GM12878 (cell line): ENCODE measurements at regions not wholly inside any gene's neighbourhood (a gene's known extent, or its start where the extent isn't known, plus 50 kb on each side); places are given as distances from the start of the nearest gene placed in this dataset.

Source experiments
- ATAC-seq: fragments of 200-7000 bp; cut with Tn5 transposase; 3 replicates; pipeline ENCODE4 v1.9.1; 2020; ENCODE audit warnings: mild to moderate bottlenecking, moderate library complexity
- BruUV-seq: library from RNA; stranded (reverse); fragments of 400-500 nt; replicated peaks from 2 replicates; lab custom pipeline; 2021; lab: Mats Ljungman, UMichigan
- CTCF ChIA-PET: fragments of 300-600 bp; sonication (Branson Sonifier 250); formaldehyde crosslinking; extraction: SDS; loops from one replicate; lab custom pipeline; 2021; ENCODE audit warnings: inconsistent platforms; lab: Yijun Ruan, JAX
- POLR2A ChIA-PET: fragments of 350-600 bp; formaldehyde crosslinking; extraction: SDS; loops from one replicate; lab custom pipeline; 2021; ENCODE audit warnings: inconsistent platforms; lab: Charles Lee
- RAD21 ChIA-PET: fragments of 300-600 bp; sonication (Branson Sonifier 250); formaldehyde crosslinking; loops from one replicate; lab custom pipeline; 2023; ENCODE audit warnings: antibody characterized with exemption; ENCODE audit not compliant: unreplicated experiment; lab: Charles Lee
- SMC1A ChIA-PET: fragments of 300-600 bp; sonication (Branson Sonifier 250); formaldehyde crosslinking; loops from one replicate; lab custom pipeline; 2023; ENCODE audit not compliant: unreplicated experiment, uncharacterized antibody; lab: Charles Lee
- DNase-seq: peaks from one replicate; pipeline ENCODE4 v3.0.0-alpha.2; 2011; ENCODE audit warnings: low read depth, low spot score
- FAIRE-seq: peaks from 3 replicates; lab custom pipeline; 2011; peaks lifted over from hg19 to GRCh38; lab: Jason Lieb, UNC
- H2AFZ ChIP-seq: 2 replicates; pipeline ENCODE4 v1.6.0; 2011; ENCODE audit warnings: low read depth, low read length, control low read depth; ENCODE audit not compliant: control insufficient read depth
- H3K27ac ChIP-seq: 2 replicates; pipeline ENCODE4 v1.5.1; 2011; ENCODE audit warnings: control low read depth; ENCODE audit not compliant: control insufficient read depth, insufficient read depth
- H3K27me3 ChIP-seq, 2 experiments: replicated peaks in 1 of 2; 2 replicates each; pipeline versions ENCODE4 v1.6.0 to v1.6.1; 2011; ENCODE audit warnings: low read length in 1 of 2; ENCODE audit not compliant: control insufficient read depth in 2 of 2, insufficient read depth in 2 of 2
- H3K36me3 ChIP-seq, 2 experiments: 2 replicates each; pipeline ENCODE4 v1.5.1; 2011; ENCODE audit warnings: low read length in 1 of 2; ENCODE audit not compliant: control insufficient read depth in 2 of 2, insufficient read depth in 2 of 2
- H3K4me1 ChIP-seq: 2 replicates; pipeline ENCODE4 v1.6.1; 2011; ENCODE audit warnings: mild to moderate bottlenecking, low read length, moderate library complexity, mixed read lengths; ENCODE audit not compliant: control insufficient read depth, insufficient read depth
- H3K4me2 ChIP-seq: 2 replicates; pipeline ENCODE4 v1.6.0; 2011; ENCODE audit warnings: control low read depth; ENCODE audit not compliant: control insufficient read depth, insufficient read depth
- H3K4me3 ChIP-seq: fragments of 200-600 bp; sonication (generic); 2 replicates; pipeline ENCODE4 v1.5.1; 2016
- H3K79me2 ChIP-seq: 2 replicates; pipeline ENCODE4 v1.6.0; 2011; ENCODE audit warnings: low read length; ENCODE audit not compliant: control insufficient read depth, insufficient read depth
- H3K9ac ChIP-seq: 2 replicates; pipeline ENCODE4 v1.8.0; 2011; ENCODE audit warnings: low read length, control low read depth, mixed read lengths; ENCODE audit not compliant: control insufficient read depth, insufficient read depth
- H3K9me3 ChIP-seq: replicated peaks from 3 replicates; pipeline ENCODE4 v1.5.1; 2011; ENCODE audit warnings: mild to moderate bottlenecking, low read length; ENCODE audit not compliant: control insufficient read depth, insufficient read depth
- H4K20me1 ChIP-seq: 2 replicates; pipeline ENCODE4 v1.6.0; 2011; ENCODE audit not compliant: control insufficient read depth, insufficient read depth
- CBX3 ChIP-seq: fragments of 200-600 bp; sonication (generic); IDR thresholded peaks from 2 replicates; pipeline ENCODE4 v1.6.1; 2016; ENCODE audit warnings: low read depth, borderline replicate concordance
- CREB1 ChIP-seq: IDR thresholded peaks from 2 replicates; pipeline ENCODE4 v1.6.1; 2012; ENCODE audit warnings: low read depth, mild to moderate bottlenecking, inconsistent platforms
- IKZF1 ChIP-seq: fragments of 450-650 bp; conservative IDR thresholded peaks from 2 replicates; pipeline ENCODE4 v1.6.1; 2017; ENCODE audit warnings: antibody characterized with exemption, mild to moderate bottlenecking
- KAT2A ChIP-seq: conservative IDR thresholded peaks from 2 replicates; pipeline ENCODE4 v1.6.1; 2011; ENCODE audit warnings: low read depth, low read length; ENCODE audit not compliant: control insufficient read depth
- NFXL1 ChIP-seq: fragments of 450-650 bp; IDR thresholded peaks from 2 replicates; pipeline ENCODE4 v1.6.1; 2017; ENCODE audit warnings: antibody characterized with exemption, mild to moderate bottlenecking, borderline replicate concordance
- NR2C2 ChIP-seq: IDR thresholded peaks from 2 replicates; pipeline ENCODE4 v1.6.1; 2011; ENCODE audit warnings: borderline replicate concordance, low read depth; ENCODE audit not compliant: control insufficient read depth, insufficient read length
- PKNOX1 ChIP-seq: fragments of 450-650 bp; IDR thresholded peaks from 2 replicates; pipeline ENCODE4 v1.6.1; 2016; ENCODE audit warnings: mild to moderate bottlenecking
- POLR2A ChIP-seq: IDR thresholded peaks from 2 replicates; pipeline ENCODE4 v1.6.1; 2011; ENCODE audit warnings: low read depth, mild to moderate bottlenecking, low read length
- SP1 ChIP-seq: IDR thresholded peaks from one replicate; pipeline ENCODE4 v1.6.1; 2011; ENCODE audit warnings: low read depth, low read length
- SREBF1 ChIP-seq: IDR thresholded peaks from 2 replicates; pipeline ENCODE4 v1.6.1; 2012; ENCODE audit warnings: mild to moderate bottlenecking, low read length
- ZNF24 ChIP-seq: fragments of 450-650 bp; IDR thresholded peaks from 2 replicates; pipeline ENCODE4 v1.6.1; 2017; ENCODE audit warnings: antibody characterized with exemption, mild to moderate bottlenecking
- ZNF687 ChIP-seq: fragments of 450-650 bp; IDR thresholded peaks from 2 replicates; pipeline ENCODE4 v1.6.1; 2017; ENCODE audit warnings: mild to moderate bottlenecking, moderate library complexity
- WGBS: methylation state at CpG from one replicate; pipeline ENCODE4 v1.1.6; 2016; ENCODE audit warnings: low lambda C conversion rate; ENCODE audit not compliant: insufficient replicate concordance, insufficient coverage; ENCODE audit errors: missing lambda C conversion rate; 5-methylcytosine and 5-hydroxymethylcytosine counted together
- in situ Hi-C: fragments of 300-500 bp; cut with MboI; formaldehyde crosslinking; loops from 9 replicates; pipeline ENCODE4 v1.14.3; 2018; ENCODE audit warnings: mixed read lengths
- intact Hi-C: fragments of 100-400 bp; cut with micrococcal nuclease; formaldehyde crosslinking; loops from one replicate; pipeline ENCODE4 v1.14.2; 2022; ENCODE audit not compliant: unreplicated experiment

GRCh38 chr21:35360870-35361570 is 311.9 kb upstream of the RUNX1 start:
- intact Hi-C loops = no loop called here
- SMC1A ChIA-PET = interaction anchor here (1.3 kb wide), 1 partner anchor 17 kb away, joined by 3 read pairs; no protein-coding TSS in a partner anchor

More at GRCh38 chr21:35360870-35361570, 311.9 kb upstream of the RUNX1 start:
- DNase-seq = no peak
- Histone ChIP-seq H3K9ac (no peak overlapping the region), H3K4me1 (no peaks in the 10 kb centered on the region), H3K9me3 (no peaks in the 10 kb centered on the region), H3K4me3 (no peak overlapping the region), H3K79me2 (no peaks in the 10 kb centered on the region), H3K27ac (no peak overlapping the region), H3K4me2 (no peak overlapping the region), H2AFZ (no peak overlapping the region), H3K36me3 (no peaks in the 10 kb centered on the region), H4K20me1 (no peaks in the 10 kb centered on the region), H3K27me3 (no peaks in the 10 kb centered on the region; a peak in 1 of 4 replicates)
- 29% methylated on average over 6 of the region's 6 CpGs for WGBS
- in situ Hi-C loops = no loop called here
- ChIA-PET RAD21 (no interaction called here), CTCF (no interaction called here), POLR2A (no interaction called here)
- no peak for ATAC-seq
- no TSS peak for BruUV-seq
- no peak for FAIRE-seq
- TF ChIP-seq ZNF687 (no peak), NR2C2 (no peak), CREB1 (no peak), NFXL1 (no peak), POLR2A (no peak), IKZF1 (no peak), PKNOX1 (no peak), SP1 (no peak), ZNF24 (no peak), KAT2A (no peak), SREBF1 (no peak), CBX3 (no peak)
